PC-9 (cell line): ENCODE measurements at regions not wholly inside any gene's neighbourhood (a gene's known extent, or its start where the extent isn't known, plus 50 kb on each side); places are given as distances from the start of the nearest gene placed in this dataset.

Experiments used
- BruUV-seq: library from RNA; stranded (reverse); fragments of 400-500 nt; replicated peaks from 2 replicates; lab custom pipeline; 2021; lab: Mats Ljungman, UMichigan
- CTCF ChIA-PET: fragments of 300-600 bp; sonication (Branson Sonifier 250); formaldehyde crosslinking; loops from one replicate; lab custom pipeline; 2022; ENCODE audit warnings: antibody characterized with exemption; lab: Charles Lee
- POLR2A ChIA-PET: fragments of 300-600 bp; sonication (Branson Sonifier 250); formaldehyde crosslinking; loops from one replicate; lab custom pipeline; 2022; ENCODE audit warnings: antibody characterized with exemption; ENCODE audit not compliant: unreplicated experiment; lab: Charles Lee
- DNase-seq, 2 experiments: peaks; one replicate each; pipeline versions ENCODE4 v3.0.0 to v3.0.0-alpha.2; 2015 to 2022; ENCODE audit warnings: mixed read lengths in 1 of 2
- H2AFZ ChIP-seq: fragments of 200-600 bp; sonication (generic); 2 replicates; pipeline ENCODE4 v1.8.1; 2017; ENCODE audit warnings: antibody characterized with exemption
- H3F3A ChIP-seq: fragments of 200-600 bp; sonication (generic); 2 replicates; pipeline ENCODE4 v1.8.1; 2017; ENCODE audit warnings: antibody characterized with exemption, mild to moderate bottlenecking, low read depth; ENCODE audit not compliant: insufficient read depth
- H3K27ac ChIP-seq: fragments of 200-600 bp; sonication (generic); 2 replicates; pipeline ENCODE4 v1.6.1; 2016; ENCODE audit warnings: mixed run types
- H3K27me3 ChIP-seq: fragments of 200-600 bp; sonication (generic); 2 replicates; pipeline ENCODE4 v1.6.1; 2016; ENCODE audit warnings: low read depth, mixed run types; ENCODE audit not compliant: insufficient read depth
- H3K36me3 ChIP-seq: fragments of 200-600 bp; sonication (generic); 2 replicates; pipeline ENCODE4 v1.6.1; 2016; ENCODE audit warnings: low read depth, mixed run types
- H3K4me1 ChIP-seq: fragments of 200-600 bp; sonication (generic); replicated peaks from 2 replicates; pipeline ENCODE4 v1.6.1; 2016; ENCODE audit warnings: mixed run types; ENCODE audit not compliant: insufficient read depth
- H3K4me2 ChIP-seq: fragments of 200-600 bp; sonication (generic); 2 replicates; pipeline ENCODE4 v1.6.1; 2017; ENCODE audit warnings: mixed run types
- H3K4me3 ChIP-seq: fragments of 200-600 bp; sonication (generic); 2 replicates; pipeline ENCODE4 v1.6.1; 2016; ENCODE audit warnings: mixed run types
- H3K79me2 ChIP-seq: fragments of 200-600 bp; sonication (generic); 2 replicates; pipeline ENCODE4 v1.6.1; 2017; ENCODE audit warnings: low read depth, mixed run types
- H3K9me2 ChIP-seq: fragments of 200-600 bp; sonication (generic); 2 replicates; pipeline ENCODE4 v1.8.1; 2017; ENCODE audit warnings: mild to moderate bottlenecking; ENCODE audit not compliant: insufficient read depth
- H3K9me3 ChIP-seq: fragments of 200-600 bp; sonication (generic); 2 replicates; pipeline ENCODE4 v1.8.1; 2016; ENCODE audit warnings: low read depth; ENCODE audit not compliant: insufficient read depth
- H4K20me1 ChIP-seq: fragments of 200-600 bp; sonication (generic); 2 replicates; pipeline ENCODE4 v1.8.1; 2017; ENCODE audit not compliant: insufficient read depth
- EZH2 ChIP-seq: fragments of 200-600 bp; sonication (generic); IDR thresholded peaks from 2 replicates; pipeline ENCODE4 v1.8.0; 2017; ENCODE audit warnings: antibody characterized with exemption, low read depth
- intact Hi-C: fragments of 100-400 bp; cut with micrococcal nuclease; formaldehyde crosslinking; loops from one replicate; pipeline ENCODE4 v1.10.0; 2022; ENCODE audit not compliant: unreplicated experiment
- TF ChIP-seq, protein P1 (sequence below): fragments of 200-600 bp; sonication (generic); conservative IDR thresholded peaks from 2 replicates; pipeline ENCODE4 v1.6.1; 2017; ENCODE audit warnings: mixed run types, antibody characterized with exemption, mild to moderate bottlenecking, moderate library complexity

DNA sequence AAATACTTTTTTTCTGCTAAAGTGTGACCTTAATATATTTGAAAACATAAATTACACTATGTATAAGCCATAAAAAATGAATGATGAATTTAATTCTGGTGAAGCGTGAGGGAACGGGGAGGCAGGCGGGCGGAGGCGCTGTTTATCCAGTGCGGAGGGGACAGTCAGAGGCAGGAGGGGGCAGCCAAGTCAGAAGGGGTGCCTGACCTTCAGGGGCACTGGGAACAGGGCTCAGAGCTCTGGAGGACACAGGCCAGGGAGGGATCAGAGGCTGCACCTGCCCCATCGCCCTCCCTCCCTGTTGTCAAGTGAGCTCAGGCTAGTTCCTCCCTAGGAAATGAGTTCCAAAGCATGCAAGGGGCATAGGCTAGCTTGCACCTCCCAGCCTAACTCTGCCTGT lies 82.0 kb upstream of the CASZ1 start:
- CTCF ChIA-PET: no interaction called here
- Histone ChIP-seq H3K4me3 (no peak overlapping the region), H3K27ac (no peak overlapping the region), H2AFZ (no peak overlapping the region), H3K36me3 (no peaks in the 10 kb centered on the region), H3K4me1 (no peaks in the 10 kb centered on the region), H3K9me2 (no peaks in the 10 kb centered on the region), H4K20me1 (no peaks in the 10 kb centered on the region), H3F3A (no peaks in the 10 kb centered on the region), H3K9me3 (no peaks in the 10 kb centered on the region), H3K27me3 (no peaks in the 10 kb centered on the region), H3K4me2 (no peak overlapping the region), H3K79me2 (no peaks in the 10 kb centered on the region)
- intact Hi-C loops: no loop called here
- DNase-seq: no peak
- no peak for TF ChIP-seq EZH2
- TF ChIP-seq, protein P1, sequence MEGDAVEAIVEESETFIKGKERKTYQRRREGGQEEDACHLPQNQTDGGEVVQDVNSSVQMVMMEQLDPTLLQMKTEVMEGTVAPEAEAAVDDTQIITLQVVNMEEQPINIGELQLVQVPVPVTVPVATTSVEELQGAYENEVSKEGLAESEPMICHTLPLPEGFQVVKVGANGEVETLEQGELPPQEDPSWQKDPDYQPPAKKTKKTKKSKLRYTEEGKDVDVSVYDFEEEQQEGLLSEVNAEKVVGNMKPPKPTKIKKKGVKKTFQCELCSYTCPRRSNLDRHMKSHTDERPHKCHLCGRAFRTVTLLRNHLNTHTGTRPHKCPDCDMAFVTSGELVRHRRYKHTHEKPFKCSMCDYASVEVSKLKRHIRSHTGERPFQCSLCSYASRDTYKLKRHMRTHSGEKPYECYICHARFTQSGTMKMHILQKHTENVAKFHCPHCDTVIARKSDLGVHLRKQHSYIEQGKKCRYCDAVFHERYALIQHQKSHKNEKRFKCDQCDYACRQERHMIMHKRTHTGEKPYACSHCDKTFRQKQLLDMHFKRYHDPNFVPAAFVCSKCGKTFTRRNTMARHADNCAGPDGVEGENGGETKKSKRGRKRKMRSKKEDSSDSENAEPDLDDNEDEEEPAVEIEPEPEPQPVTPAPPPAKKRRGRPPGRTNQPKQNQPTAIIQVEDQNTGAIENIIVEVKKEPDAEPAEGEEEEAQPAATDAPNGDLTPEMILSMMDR: no peak
- no TSS peak for BruUV-seq
- POLR2A ChIA-PET: no interaction called here

DNA sequence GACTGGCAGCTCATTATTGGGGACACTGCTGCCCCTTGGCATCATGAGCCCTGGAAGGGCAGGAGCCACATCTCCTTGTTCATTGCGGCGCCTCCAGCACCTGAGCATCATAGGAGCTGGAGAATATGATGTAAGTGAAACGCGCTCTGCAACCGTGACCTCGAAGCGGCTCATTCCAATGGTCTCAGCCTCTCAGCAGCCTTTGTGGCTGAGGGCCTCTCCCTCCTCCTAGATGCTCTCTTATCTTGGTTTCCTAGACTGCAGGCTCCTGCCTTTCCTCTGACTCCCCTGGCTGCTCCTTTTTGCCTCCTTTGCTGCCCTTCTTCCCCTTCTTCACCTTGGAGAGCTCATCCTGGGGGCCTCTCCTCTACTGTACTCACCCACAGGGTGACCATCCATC lies 83.6 kb upstream of the CASZ1 start:
- Histone ChIP-seq H4K20me1 (no peaks in the 10 kb centered on the region), H3K27ac (no peak overlapping the region), H3K36me3 (no peaks in the 10 kb centered on the region), H3K4me3 (no peak overlapping the region), H2AFZ (no peak overlapping the region), H3F3A (no peaks in the 10 kb centered on the region), H3K4me2 (no peak overlapping the region), H3K27me3 (no peaks in the 10 kb centered on the region), H3K9me3 (no peaks in the 10 kb centered on the region), H3K4me1 (no peaks in the 10 kb centered on the region), H3K79me2 (no peaks in the 10 kb centered on the region), H3K9me2 (no peaks in the 10 kb centered on the region)
- TF ChIP-seq EZH2: no peak
- TF ChIP-seq, protein P1: no peak
- ChIA-PET CTCF (no interaction called here), POLR2A (no interaction called here)
- intact Hi-C loops: no loop called here
- no peak for DNase-seq
- BruUV-seq: no TSS peak

DNA sequence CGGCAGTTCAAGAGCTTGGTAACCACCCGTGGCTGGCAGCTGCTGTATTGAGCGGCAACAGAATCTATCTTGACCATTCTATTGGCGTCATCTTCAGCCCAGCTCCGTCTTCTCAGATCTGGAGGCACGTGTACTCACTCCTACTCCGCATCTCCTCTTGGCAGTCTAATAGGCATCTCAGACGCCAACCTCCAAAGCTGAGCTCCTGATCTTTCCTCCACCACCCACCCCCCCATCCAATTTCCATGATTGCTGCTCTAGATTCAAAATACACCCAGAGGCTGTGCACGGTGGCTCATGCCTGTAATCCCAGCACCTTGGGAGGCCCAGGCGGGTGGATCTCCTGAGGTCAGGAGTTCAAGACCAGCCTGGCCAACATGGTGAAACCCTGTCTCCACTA lies 84.6 kb upstream of the CASZ1 start:
- no TSS peak for BruUV-seq
- POLR2A ChIA-PET: no interaction called here

More for the DNA sequence above, 84.6 kb upstream of the CASZ1 start:
- H4K20me1 ChIP-seq: no peaks in the 10 kb centered on the region
- DNase-seq: no peak
- no peak overlapping the region for H3K4me3 ChIP-seq
- H3K79me2 ChIP-seq: no peaks in the 10 kb centered on the region
- no peak overlapping the region for H2AFZ ChIP-seq
- no peaks in the 10 kb centered on the region for H3K9me3 ChIP-seq
- TF ChIP-seq EZH2: no peak
- TF ChIP-seq, protein P1: no peak
- H3K27me3 ChIP-seq: no peaks in the 10 kb centered on the region
- intact Hi-C loops: no loop called here
- H3F3A ChIP-seq: no peaks in the 10 kb centered on the region
- no peak overlapping the region for H3K4me2 ChIP-seq
- H3K9me2 ChIP-seq: no peaks in the 10 kb centered on the region
- CTCF ChIA-PET: interaction anchor here (0.5 kb wide), 1 partner anchor 11 kb away, joined by 3 read pairs; no protein-coding TSS in a partner anchor
- no peak overlapping the region for H3K27ac ChIP-seq
- no peaks in the 10 kb centered on the region for H3K4me1 ChIP-seq
- H3K36me3 ChIP-seq: no peaks in the 10 kb centered on the region
